GM23338 (cell line): ENCODE measurements at regions not wholly inside any gene's neighbourhood (a gene's known extent, or its start where the extent isn't known, plus 50 kb on each side); places are given as distances from the start of the nearest gene placed in this dataset.

Source experiments
- CREB1 ChIP-seq: fragments of 250-450 bp; sonication (Bioruptor Pico); IDR thresholded peaks from 2 replicates; pipeline ENCODE4 v1.5.0; 2020; ENCODE audit warnings: low read depth, mild to moderate bottlenecking, moderate library complexity
- EZH2 ChIP-seq: fragments of 200-600 bp; sonication (generic); IDR thresholded peaks from one replicate; pipeline ENCODE4 v1.8.0; 2017; ENCODE audit warnings: antibody characterized with exemption, mild to moderate bottlenecking, low read depth; ENCODE audit not compliant: unreplicated experiment
- EZH2phosphoT487 ChIP-seq: fragments of 200-600 bp; sonication (generic); IDR thresholded peaks from one replicate; pipeline ENCODE4 v1.8.1; 2018; ENCODE audit warnings: antibody characterized with exemption; ENCODE audit not compliant: unreplicated experiment
- JUNB ChIP-seq: IDR thresholded peaks from one replicate; pipeline ENCODE4 v1.6.1; 2016; ENCODE audit warnings: antibody characterized with exemption; ENCODE audit not compliant: unreplicated experiment
- POLR2AphosphoS5 ChIP-seq: IDR thresholded peaks from 2 replicates; pipeline ENCODE4 v1.6.1; 2016; ENCODE audit warnings: antibody characterized with exemption, low read depth
- STAT1 ChIP-seq: IDR thresholded peaks from one replicate; pipeline ENCODE4 v1.6.1; 2016; ENCODE audit warnings: antibody characterized with exemption; ENCODE audit not compliant: unreplicated experiment
- ZNF331 ChIP-seq: fragments of 250-450 bp; sonication (Bioruptor Pico); IDR thresholded peaks from 2 replicates; pipeline ENCODE4 v1.5.0; 2020; ENCODE audit warnings: low read depth, mild to moderate bottlenecking, moderate library complexity
- TF ChIP-seq, protein P1 (sequence below): IDR thresholded peaks from one replicate; pipeline ENCODE4 v1.6.1; 2018; ENCODE audit warnings: antibody characterized with exemption; ENCODE audit not compliant: unreplicated experiment
- TF ChIP-seq, protein P2 (sequence below), 2 experiments: fragments of 200-600 bp in 1 of 2; sonication (generic) in 1 of 2; conservative IDR thresholded peaks; 2 replicates each; pipeline versions ENCODE4 v1.5.1 to v1.6.1; 2016 to 2017; ENCODE audit warnings: antibody characterized with exemption in 2 of 2, low read depth in 2 of 2, mild to moderate bottlenecking in 2 of 2, moderate library complexity in 1 of 2
- TF ChIP-seq, protein P3 (sequence below): IDR thresholded peaks from 2 replicates; pipeline ENCODE4 v1.6.1; 2016; ENCODE audit warnings: antibody characterized with exemption

DNA sequence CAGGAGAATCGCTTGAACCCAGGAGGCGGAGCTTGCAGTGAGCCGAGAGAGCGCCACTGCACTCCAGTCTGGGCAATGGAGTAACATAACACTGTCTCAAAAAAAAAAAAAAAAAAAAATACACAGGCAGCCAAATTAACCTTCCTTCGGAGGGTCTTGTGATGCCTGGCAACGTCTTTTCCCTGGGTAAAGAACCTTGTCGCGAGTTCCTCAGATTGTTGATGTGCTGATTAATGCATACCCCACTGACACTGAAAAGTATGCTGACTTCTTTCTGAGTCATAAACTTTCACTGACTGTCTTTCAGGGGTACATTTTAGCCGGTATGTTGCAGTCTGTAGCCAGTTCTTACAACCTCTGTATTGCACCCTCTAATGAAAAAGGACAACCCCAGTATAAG, 95.1 kb upstream of the SOD1 start:
- TF ChIP-seq, protein P1, sequence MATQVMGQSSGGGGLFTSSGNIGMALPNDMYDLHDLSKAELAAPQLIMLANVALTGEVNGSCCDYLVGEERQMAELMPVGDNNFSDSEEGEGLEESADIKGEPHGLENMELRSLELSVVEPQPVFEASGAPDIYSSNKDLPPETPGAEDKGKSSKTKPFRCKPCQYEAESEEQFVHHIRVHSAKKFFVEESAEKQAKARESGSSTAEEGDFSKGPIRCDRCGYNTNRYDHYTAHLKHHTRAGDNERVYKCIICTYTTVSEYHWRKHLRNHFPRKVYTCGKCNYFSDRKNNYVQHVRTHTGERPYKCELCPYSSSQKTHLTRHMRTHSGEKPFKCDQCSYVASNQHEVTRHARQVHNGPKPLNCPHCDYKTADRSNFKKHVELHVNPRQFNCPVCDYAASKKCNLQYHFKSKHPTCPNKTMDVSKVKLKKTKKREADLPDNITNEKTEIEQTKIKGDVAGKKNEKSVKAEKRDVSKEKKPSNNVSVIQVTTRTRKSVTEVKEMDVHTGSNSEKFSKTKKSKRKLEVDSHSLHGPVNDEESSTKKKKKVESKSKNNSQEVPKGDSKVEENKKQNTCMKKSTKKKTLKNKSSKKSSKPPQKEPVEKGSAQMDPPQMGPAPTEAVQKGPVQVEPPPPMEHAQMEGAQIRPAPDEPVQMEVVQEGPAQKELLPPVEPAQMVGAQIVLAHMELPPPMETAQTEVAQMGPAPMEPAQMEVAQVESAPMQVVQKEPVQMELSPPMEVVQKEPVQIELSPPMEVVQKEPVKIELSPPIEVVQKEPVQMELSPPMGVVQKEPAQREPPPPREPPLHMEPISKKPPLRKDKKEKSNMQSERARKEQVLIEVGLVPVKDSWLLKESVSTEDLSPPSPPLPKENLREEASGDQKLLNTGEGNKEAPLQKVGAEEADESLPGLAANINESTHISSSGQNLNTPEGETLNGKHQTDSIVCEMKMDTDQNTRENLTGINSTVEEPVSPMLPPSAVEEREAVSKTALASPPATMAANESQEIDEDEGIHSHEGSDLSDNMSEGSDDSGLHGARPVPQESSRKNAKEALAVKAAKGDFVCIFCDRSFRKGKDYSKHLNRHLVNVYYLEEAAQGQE = no peak
- TF ChIP-seq, protein P2, sequence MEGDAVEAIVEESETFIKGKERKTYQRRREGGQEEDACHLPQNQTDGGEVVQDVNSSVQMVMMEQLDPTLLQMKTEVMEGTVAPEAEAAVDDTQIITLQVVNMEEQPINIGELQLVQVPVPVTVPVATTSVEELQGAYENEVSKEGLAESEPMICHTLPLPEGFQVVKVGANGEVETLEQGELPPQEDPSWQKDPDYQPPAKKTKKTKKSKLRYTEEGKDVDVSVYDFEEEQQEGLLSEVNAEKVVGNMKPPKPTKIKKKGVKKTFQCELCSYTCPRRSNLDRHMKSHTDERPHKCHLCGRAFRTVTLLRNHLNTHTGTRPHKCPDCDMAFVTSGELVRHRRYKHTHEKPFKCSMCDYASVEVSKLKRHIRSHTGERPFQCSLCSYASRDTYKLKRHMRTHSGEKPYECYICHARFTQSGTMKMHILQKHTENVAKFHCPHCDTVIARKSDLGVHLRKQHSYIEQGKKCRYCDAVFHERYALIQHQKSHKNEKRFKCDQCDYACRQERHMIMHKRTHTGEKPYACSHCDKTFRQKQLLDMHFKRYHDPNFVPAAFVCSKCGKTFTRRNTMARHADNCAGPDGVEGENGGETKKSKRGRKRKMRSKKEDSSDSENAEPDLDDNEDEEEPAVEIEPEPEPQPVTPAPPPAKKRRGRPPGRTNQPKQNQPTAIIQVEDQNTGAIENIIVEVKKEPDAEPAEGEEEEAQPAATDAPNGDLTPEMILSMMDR (conservative IDR thresholded peaks at IDR 0.05; ENCODE audit: low read depth in 2 of 2) = no peak
- TF ChIP-seq POLR2AphosphoS5 = no peak
- no peak for TF ChIP-seq EZH2
- TF ChIP-seq JUNB = no peak
- TF ChIP-seq EZH2phosphoT487 = no peak
- TF ChIP-seq, protein P3, sequence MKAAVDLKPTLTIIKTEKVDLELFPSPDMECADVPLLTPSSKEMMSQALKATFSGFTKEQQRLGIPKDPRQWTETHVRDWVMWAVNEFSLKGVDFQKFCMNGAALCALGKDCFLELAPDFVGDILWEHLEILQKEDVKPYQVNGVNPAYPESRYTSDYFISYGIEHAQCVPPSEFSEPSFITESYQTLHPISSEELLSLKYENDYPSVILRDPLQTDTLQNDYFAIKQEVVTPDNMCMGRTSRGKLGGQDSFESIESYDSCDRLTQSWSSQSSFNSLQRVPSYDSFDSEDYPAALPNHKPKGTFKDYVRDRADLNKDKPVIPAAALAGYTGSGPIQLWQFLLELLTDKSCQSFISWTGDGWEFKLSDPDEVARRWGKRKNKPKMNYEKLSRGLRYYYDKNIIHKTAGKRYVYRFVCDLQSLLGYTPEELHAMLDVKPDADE = no peak
- no peak for TF ChIP-seq STAT1
- TF ChIP-seq ZNF331 (CRISPR knock-in tag) = no peak
- no peak for TF ChIP-seq CREB1
